ENCODE measurements at regions not wholly inside any gene's neighbourhood (a gene's known extent, or its start where the extent isn't known, plus 50 kb on each side); places are given as distances from the start of the nearest gene placed in this dataset.

GRCh38 chr1:209042413-209042812 lies 541.1 kb upstream of the CAMK1G start:
- TF ChIP-seq ZNF274 (IDR thresholded peaks at IDR 0.05; ENCODE audit: low read depth, low read length): no peak
- no peak overlapping the region for H3K4me3 ChIP-seq (ENCODE audit: low read length)

DNA sequence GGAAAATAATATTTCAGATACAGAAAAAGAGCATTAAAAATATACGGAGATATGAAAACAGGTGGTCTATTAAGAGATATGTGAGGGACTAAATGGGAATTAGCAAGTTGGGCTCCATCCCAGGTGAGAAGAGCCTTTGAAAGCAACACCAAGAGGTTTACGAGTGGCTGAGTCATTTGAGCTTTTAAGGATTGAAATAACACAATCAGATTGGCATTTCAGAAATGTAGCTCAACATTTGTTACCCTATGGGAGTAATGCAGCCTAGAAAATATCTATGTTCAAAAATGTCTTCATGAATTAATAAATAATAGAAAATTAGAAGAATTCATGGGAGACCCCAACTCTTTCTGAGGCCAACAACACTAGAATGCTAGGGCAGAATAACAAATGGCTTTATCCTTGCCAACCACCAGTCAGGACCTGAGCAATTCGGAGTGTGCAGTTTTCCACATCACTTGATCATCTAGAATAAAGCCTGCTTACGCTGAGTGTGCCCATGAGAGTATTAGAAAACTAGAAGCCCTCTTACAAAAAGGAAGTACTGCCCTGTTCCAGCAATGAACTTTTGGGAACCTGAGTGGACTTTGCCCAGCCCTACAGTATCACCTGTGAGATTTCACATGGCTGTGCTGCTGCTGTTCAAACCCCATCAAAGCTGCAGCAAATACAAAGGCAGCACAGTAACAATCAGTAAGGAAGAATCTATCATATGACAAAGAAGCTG lies 538.0 kb upstream of the CAMK1G start:
- TF ChIP-seq ZNF274 (IDR thresholded peaks at IDR 0.05; ENCODE audit: low read depth, low read length): no peak

DNA sequence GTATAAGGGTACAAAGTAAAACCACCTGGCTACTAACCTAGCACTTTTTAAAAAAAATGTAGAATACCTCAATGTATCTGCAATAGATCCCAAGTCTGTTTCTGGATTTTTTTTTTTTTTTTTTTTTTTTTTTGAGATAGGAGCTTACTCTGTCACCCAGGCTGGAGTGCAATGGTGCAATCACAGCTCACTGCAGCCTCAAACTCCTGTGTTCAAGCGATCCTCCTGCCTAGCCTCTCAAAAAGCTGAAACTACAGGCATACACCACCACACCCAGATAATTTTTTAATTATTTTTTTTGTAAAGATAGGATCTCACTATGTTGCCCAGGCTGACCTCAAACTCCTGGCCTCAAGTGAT lies 537.5 kb upstream of the CAMK1G start:
- TF ChIP-seq ZNF274 (IDR thresholded peaks at IDR 0.05; ENCODE audit: low read depth, low read length): no peak
- no peak overlapping the region for H3K4me3 ChIP-seq (ENCODE audit: low read length)

More for the DNA sequence above, 538.0 kb upstream of the CAMK1G start:
- no peak overlapping the region for H3K4me3 ChIP-seq (ENCODE audit: low read length)

DNA sequence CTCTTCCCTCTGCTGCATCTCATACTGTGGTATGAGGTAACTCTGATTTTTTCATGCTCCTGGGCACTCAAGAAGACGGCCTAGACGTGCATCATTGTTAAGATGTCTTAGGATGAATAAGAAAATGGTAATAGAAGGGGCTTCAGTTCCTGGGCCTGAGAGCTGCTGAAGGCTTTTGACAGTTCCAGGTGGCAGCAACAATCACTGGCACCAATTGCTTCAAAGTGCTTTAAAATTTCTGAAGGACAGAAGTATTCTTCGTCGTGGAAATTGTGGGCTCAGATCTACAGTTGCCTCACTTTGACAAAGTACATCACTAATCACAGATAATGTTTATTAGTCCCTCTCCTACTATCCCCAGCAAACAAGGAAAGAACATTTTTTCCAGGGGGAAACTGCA lies 536.6 kb upstream of the CAMK1G start:
- no peak for TF ChIP-seq ZNF274 (IDR thresholded peaks at IDR 0.05; ENCODE audit: low read depth, low read length)
- no peak overlapping the region for H3K4me3 ChIP-seq (ENCODE audit: low read length)

DNA sequence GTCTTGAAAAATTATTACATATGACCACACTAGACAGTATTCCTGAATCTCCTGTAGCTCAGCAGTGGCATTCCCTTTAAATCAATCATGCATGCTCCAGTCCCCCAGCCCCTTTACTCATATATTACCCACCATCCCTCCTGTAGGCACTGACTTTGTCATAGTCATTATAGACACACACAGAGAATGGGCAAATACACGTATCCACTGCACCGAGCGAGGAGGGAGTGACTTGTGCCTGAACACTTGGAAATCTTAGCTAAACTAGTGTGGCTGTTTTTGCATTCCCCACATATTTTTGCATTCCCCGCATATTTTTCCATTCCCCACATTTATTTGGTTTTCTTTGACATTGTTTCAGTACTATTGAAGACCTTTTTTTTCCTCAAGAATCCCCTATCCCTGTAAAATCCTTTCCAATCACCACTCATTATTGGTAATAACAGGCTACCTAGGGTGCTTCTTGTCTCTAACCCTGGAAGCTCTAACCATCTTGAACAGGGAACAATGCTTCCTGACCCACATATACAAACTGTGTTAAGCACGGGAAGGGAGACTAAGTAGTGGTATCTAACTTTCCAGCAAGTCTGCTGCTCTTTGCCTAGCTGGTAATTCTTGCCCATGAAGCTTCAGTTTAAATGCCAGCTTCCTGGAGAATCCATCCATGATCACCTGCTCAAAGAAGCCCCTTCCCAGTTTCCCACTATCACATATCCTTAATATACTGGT lies 534.4 kb upstream of the CAMK1G start:
- H3K4me3 ChIP-seq (ENCODE audit: low read length): no peak overlapping the region
- TF ChIP-seq ZNF274 (IDR thresholded peaks at IDR 0.05; ENCODE audit: low read depth, low read length): no peak

- no peak overlapping the region for H3K4me3 ChIP-seq (ENCODE audit: low read length)
- no peak for TF ChIP-seq ZNF274 (IDR thresholded peaks at IDR 0.05; ENCODE audit: low read depth, low read length)
These were observed 531.9 kb upstream of the CAMK1G start for GRCh38 chr1:209051570-209051969.

DNA sequence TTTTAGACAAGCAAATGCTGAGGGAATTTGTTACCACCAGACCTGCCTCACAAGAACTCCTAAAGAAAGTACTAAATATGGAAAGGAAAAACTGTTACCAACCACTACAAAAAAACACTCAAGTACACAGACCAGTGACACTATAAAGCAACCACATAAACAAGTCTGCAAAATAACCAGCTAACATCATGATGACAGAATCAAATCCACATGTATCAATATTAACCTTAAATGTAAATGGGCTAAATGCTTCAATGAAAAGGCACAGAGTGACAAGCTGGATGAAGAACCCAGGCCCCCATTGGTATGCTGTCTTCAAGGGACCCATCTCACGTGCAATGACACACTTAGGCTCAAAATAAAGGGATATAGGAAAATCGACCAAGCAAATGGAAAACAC lies 529.9 kb upstream of the CAMK1G start:
- no peak overlapping the region for H3K4me3 ChIP-seq (ENCODE audit: low read length)
- no peak for TF ChIP-seq ZNF274 (IDR thresholded peaks at IDR 0.05; ENCODE audit: low read depth, low read length)

GRCh38 chr1:209057083-209057482 lies 526.4 kb upstream of the CAMK1G start:
- no peak overlapping the region for H3K4me3 ChIP-seq (ENCODE audit: low read length)
- TF ChIP-seq ZNF274 (IDR thresholded peaks at IDR 0.05; ENCODE audit: low read depth, low read length): no peak

GRCh38 chr1:209057901-209058300 lies 525.6 kb upstream of the CAMK1G start:
- no peak overlapping the region for H3K4me3 ChIP-seq (ENCODE audit: low read length)
- no peak for TF ChIP-seq ZNF274 (IDR thresholded peaks at IDR 0.05; ENCODE audit: low read depth, low read length)

DNA sequence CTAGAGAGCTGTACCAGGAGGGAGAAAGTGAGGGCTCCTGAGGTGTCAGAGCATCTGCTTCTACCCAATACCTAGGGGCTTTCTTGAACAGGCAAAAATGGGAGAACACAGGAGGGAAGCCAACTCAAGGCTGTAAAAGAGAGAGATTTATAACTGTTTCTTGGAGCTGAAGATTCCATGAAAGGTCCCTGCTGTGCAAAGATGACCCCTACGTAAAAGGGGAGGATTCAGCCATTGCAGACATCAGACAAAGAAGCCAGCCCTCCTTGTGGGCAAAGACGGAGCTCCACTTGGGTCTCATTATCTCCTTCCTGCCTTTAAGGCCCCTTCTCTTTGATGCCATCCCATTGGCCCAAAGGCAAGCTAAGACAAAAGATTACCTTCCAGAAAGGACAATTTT lies 524.1 kb upstream of the CAMK1G start:
- H3K4me3 ChIP-seq (ENCODE audit: low read length): no peak overlapping the region
- TF ChIP-seq ZNF274 (IDR thresholded peaks at IDR 0.05; ENCODE audit: low read depth, low read length): no peak

GRCh38 chr1:209059981-209060380 lies 523.5 kb upstream of the CAMK1G start:
- TF ChIP-seq ZNF274 (IDR thresholded peaks at IDR 0.05; ENCODE audit: low read depth, low read length): no peak
- no peak overlapping the region for H3K4me3 ChIP-seq (ENCODE audit: low read length)

DNA sequence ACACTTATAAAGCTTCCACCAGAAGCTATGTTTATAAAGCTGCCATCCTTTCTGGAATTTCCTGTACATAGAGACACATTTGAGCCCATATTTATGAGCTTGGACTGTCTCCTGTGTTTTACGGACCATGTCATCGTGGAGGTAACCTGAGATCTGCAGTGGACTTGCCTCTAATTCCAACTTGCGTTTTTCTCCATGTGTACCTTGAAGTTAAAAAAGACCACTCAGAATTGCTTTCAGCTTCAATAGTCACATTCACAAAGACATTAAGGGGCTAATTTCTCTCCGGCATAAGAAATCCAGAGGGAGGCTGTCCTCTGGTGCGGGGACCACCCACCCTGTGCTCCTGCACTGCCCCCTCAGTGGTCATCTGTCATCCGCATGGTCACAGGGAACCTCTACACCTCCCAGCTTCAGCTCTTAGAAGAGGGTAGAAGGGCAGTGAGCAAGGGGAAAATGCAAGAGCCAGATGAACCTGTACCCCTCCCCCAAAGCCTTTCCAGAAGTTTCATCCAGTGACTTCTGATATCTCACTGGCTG lies 521.4 kb upstream of the CAMK1G start:
- H3K4me3 ChIP-seq (ENCODE audit: low read length): no peak overlapping the region
- no peak for TF ChIP-seq ZNF274 (IDR thresholded peaks at IDR 0.05; ENCODE audit: low read depth, low read length)

GRCh38 chr1:209062863-209063262 lies 520.7 kb upstream of the CAMK1G start:
- H3K4me3 ChIP-seq (ENCODE audit: low read length): no peak overlapping the region
- no peak for TF ChIP-seq ZNF274 (IDR thresholded peaks at IDR 0.05; ENCODE audit: low read depth, low read length)

GRCh38 chr1:209063767-209064659 lies 519.5 kb upstream of the CAMK1G start:
- H3K4me3 ChIP-seq (ENCODE audit: low read length): no peak overlapping the region

More at GRCh38 chr1:209063767-209064659, 519.5 kb upstream of the CAMK1G start:
- no peak for TF ChIP-seq ZNF274 (IDR thresholded peaks at IDR 0.05; ENCODE audit: low read depth, low read length)
